OCI-LY3 (cell line): ENCODE measurements at regions not wholly inside any gene's neighbourhood (a gene's known extent, or its start where the extent isn't known, plus 50 kb on each side); places are given as distances from the start of the nearest gene placed in this dataset.

Experiments used
- H2AFZ ChIP-seq: fragments of 200-600, 300-600 bp; shearing (Covaris generic); 2 replicates; pipeline ENCODE4 v1.6.0; 2014; ENCODE audit warnings: antibody characterized with exemption, low read depth, low read length
- H3K27ac ChIP-seq: fragments of 200-600, 300-600 bp; sonication (generic); 2 replicates; pipeline ENCODE4 v1.5.1; 2014; ENCODE audit warnings: mild to moderate bottlenecking, low read length, moderate library complexity, mixed read lengths
- H3K27me3 ChIP-seq: fragments of 200-600, 300-600 bp; sonication (generic); 2 replicates; pipeline ENCODE4 v1.6.1; 2014; ENCODE audit warnings: low read depth, low read length, mixed read lengths
- H3K36me3 ChIP-seq: fragments of 200-600, 300-600 bp; sonication (generic); replicated peaks from 2 replicates; pipeline ENCODE3; 2014; ENCODE audit warnings: low read depth, low read length, mixed read lengths
- H3K4me1 ChIP-seq: fragments of 300-600, 200-600 bp; sonication (generic); 2 replicates; pipeline ENCODE4 v1.6.1; 2014; ENCODE audit warnings: low read length, mixed read lengths
- H3K4me2 ChIP-seq: fragments of 200-600, 300-600 bp; sonication (generic); 2 replicates; pipeline ENCODE4 v1.6.1; 2014; ENCODE audit warnings: low read length, mixed read lengths
- H3K4me3 ChIP-seq: fragments of 300-600, 200-600 bp; sonication (generic); 2 replicates; pipeline ENCODE4 v1.5.1; 2014; ENCODE audit warnings: antibody characterized with exemption, mild to moderate bottlenecking, low read length, moderate library complexity
- H3K79me2 ChIP-seq: fragments of 300-600, 200-600 bp; shearing (Covaris generic); 2 replicates; pipeline ENCODE4 v1.6.1; 2014; ENCODE audit warnings: mild to moderate bottlenecking, low read length, mixed read lengths
- H3K9ac ChIP-seq: fragments of 300-600, 200-600 bp; shearing (Covaris generic); 2 replicates; pipeline ENCODE4 v1.6.0; 2014; ENCODE audit warnings: mild to moderate bottlenecking, low read length, moderate library complexity
- H3K9me3 ChIP-seq: fragments of 200-600, 300-600 bp; shearing (Covaris generic); 2 replicates; pipeline ENCODE4 v1.6.1; 2014; ENCODE audit warnings: low read length, mixed read lengths; ENCODE audit not compliant: insufficient read depth
- H4K20me1 ChIP-seq: fragments of 200-600, 300-600 bp; sonication (generic); 2 replicates; pipeline ENCODE4 v1.6.1; 2016; ENCODE audit warnings: low read length, mixed read lengths; ENCODE audit not compliant: insufficient read depth
- EZH2phosphoT487 ChIP-seq: fragments of 200-600 bp; shearing (Covaris generic); IDR thresholded peaks from 2 replicates; pipeline ENCODE4 v1.6.1; 2018; ENCODE audit warnings: antibody characterized with exemption, mixed run types, low read depth
- TF ChIP-seq, protein P1 (sequence below): fragments of 200-600, 300-600 bp; sonication (generic); IDR thresholded peaks from 2 replicates; pipeline ENCODE4 v1.5.1; 2014; ENCODE audit warnings: antibody characterized with exemption, low read length, low read depth

DNA sequence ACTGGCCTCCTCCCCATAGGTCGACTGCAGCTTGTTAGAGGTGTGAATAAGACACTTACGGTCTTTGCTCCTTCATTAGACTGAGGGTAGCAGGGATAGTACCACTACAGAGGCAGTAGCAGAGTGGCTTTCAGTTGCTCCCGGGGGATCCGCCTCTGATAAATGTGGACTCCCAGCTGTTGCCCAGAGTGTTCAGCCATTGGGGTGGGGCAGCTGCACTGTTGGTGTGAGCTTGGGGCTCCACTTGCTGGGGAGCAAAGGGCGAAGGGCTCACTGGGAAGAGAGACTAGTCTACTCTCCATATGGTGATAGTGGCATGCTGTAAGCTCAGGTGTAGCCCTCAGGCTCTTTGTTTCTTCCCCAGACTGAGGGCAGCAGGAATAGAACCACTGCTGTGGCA is 239.1 kb downstream of the LRRN1 start:
- no peak overlapping the region for H3K27ac ChIP-seq
- no peak overlapping the region for H3K4me3 ChIP-seq
- H2AFZ ChIP-seq = no peak overlapping the region
- H3K9ac ChIP-seq = no peak overlapping the region
- no peak overlapping the region for H3K4me2 ChIP-seq
- H3K79me2 ChIP-seq = no peaks in the 10 kb centered on the region
- H3K36me3 ChIP-seq = no peaks in the 10 kb centered on the region
- TF ChIP-seq, protein P1, sequence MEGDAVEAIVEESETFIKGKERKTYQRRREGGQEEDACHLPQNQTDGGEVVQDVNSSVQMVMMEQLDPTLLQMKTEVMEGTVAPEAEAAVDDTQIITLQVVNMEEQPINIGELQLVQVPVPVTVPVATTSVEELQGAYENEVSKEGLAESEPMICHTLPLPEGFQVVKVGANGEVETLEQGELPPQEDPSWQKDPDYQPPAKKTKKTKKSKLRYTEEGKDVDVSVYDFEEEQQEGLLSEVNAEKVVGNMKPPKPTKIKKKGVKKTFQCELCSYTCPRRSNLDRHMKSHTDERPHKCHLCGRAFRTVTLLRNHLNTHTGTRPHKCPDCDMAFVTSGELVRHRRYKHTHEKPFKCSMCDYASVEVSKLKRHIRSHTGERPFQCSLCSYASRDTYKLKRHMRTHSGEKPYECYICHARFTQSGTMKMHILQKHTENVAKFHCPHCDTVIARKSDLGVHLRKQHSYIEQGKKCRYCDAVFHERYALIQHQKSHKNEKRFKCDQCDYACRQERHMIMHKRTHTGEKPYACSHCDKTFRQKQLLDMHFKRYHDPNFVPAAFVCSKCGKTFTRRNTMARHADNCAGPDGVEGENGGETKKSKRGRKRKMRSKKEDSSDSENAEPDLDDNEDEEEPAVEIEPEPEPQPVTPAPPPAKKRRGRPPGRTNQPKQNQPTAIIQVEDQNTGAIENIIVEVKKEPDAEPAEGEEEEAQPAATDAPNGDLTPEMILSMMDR = no peak
- no peak for TF ChIP-seq EZH2phosphoT487
- no peaks in the 10 kb centered on the region for H3K9me3 ChIP-seq
- H3K4me1 ChIP-seq = no peaks in the 10 kb centered on the region
- H3K27me3 ChIP-seq = no peaks in the 10 kb centered on the region
- no peaks in the 10 kb centered on the region for H4K20me1 ChIP-seq

DNA sequence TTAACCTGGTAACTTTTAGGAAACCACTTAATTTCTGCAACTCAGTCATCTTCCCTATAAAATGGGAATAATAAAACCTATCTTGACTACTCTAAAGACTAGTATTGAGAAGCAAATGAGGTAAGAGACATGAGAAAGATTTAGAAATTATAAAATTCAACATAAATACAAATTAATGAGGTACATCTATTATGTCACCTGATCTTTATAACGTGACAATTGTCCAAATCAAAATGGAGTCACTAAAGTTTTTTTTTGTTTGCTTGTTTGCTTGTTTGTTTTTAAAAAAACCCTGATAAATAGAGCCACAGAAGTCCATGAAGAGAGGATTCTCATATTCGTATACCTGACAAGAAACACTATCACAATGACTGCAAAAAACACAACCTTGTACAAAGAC is 242.8 kb downstream of the LRRN1 start:
- Histone ChIP-seq H2AFZ (no peak overlapping the region), H3K36me3 (no peaks in the 10 kb centered on the region), H3K79me2 (no peaks in the 10 kb centered on the region), H3K27ac (no peak overlapping the region), H3K9ac (no peak overlapping the region), H3K9me3 (no peaks in the 10 kb centered on the region), H3K4me1 (no peaks in the 10 kb centered on the region), H3K4me3 (no peak overlapping the region), H3K27me3 (peaks cover 9% of the 10 kb centered on the region), H3K4me2 (no peak overlapping the region), H4K20me1 (no peaks in the 10 kb centered on the region)
- no peak for TF ChIP-seq EZH2phosphoT487
- TF ChIP-seq, protein P1 = no peak

DNA sequence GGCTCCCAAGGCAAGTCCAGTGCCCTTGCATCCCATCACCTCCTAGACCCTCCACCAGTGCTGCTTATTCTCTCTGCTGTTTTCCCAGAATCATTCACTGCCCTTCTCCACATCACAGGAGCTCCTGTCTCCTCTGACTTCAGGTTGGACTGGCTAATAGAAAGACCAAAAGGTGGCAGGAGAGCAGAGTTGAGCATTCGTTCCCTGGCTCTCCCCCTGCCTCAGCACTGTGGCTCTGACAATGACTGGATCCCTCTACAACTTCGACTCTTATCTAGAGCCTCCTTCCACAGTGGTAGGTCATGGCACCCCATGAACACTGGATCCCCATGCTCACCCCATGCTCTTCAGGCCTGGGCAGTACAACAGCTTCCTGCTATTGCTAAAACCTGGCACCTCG is 243.6 kb downstream of the LRRN1 start:
- TF ChIP-seq, protein P1 = no peak
- TF ChIP-seq EZH2phosphoT487 = no peak
- Histone ChIP-seq H3K9me3 (no peaks in the 10 kb centered on the region), H3K4me3 (no peak overlapping the region), H3K9ac (no peak overlapping the region), H3K27me3 (peaks cover 13% of the 10 kb centered on the region), H4K20me1 (no peaks in the 10 kb centered on the region), H3K27ac (no peak overlapping the region), H2AFZ (no peak overlapping the region), H3K79me2 (no peaks in the 10 kb centered on the region), H3K36me3 (no peaks in the 10 kb centered on the region), H3K4me2 (no peak overlapping the region), H3K4me1 (no peaks in the 10 kb centered on the region)

DNA sequence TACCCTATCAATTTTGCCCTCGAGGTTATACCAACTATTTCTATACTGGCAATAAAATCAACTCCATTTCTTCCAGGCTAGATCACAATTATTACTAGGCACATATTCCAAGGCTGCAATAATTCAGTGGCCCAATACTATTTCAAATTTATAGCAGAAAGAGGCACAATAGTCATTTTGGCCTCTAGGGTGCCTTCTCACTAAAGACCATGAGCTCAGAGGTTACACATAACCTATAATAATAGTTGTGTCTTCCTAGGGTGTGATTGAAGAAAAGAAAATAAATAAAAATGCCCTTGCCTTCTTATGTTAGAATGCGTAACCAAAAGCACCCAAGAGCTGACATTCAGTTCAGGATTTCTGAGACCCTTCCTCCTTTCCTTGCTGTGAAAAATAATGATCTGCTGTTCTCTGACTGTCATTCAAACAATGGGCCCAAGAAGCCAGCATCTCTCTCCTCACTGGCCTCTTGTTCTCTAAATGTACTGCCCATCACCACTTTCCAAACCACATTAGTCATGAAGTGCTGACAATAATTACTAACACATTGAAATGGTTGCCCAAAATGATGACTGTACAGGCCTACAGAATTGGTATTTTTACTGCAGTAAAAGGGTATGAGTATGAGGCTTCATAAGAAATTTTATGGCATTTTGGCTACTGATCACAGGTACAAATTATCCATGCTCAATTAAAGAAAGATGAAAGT is 244.8 kb downstream of the LRRN1 start:
- Histone ChIP-seq H4K20me1 (no peaks in the 10 kb centered on the region), H3K79me2 (no peaks in the 10 kb centered on the region), H3K36me3 (no peaks in the 10 kb centered on the region), H3K9me3 (no peaks in the 10 kb centered on the region), H2AFZ (no peak overlapping the region), H3K4me1 (no peaks in the 10 kb centered on the region), H3K4me3 (no peak overlapping the region), H3K27ac (no peak overlapping the region), H3K27me3 (peaks cover 16% of the 10 kb centered on the region), H3K4me2 (no peak overlapping the region), H3K9ac (no peak overlapping the region)
- TF ChIP-seq EZH2phosphoT487 = no peak
- TF ChIP-seq, protein P1 = no peak
